AML-193 (cell line): ENCODE measurements at regions not wholly inside any gene's neighbourhood (a gene's known extent, or its start where the extent isn't known, plus 50 kb on each side); places are given as distances from the start of the nearest gene placed in this dataset.
"Not testable (repeated sequence)": the region's sequence is repeated elsewhere in the genome, so short reads cannot be mapped to it uniquely, and the experiment has no call there.

Experiments
- DNase-seq, 2 experiments: peaks; one replicate each; lab custom pipeline; 2025; lab: John Stamatoyannopoulos, UW

DNA sequence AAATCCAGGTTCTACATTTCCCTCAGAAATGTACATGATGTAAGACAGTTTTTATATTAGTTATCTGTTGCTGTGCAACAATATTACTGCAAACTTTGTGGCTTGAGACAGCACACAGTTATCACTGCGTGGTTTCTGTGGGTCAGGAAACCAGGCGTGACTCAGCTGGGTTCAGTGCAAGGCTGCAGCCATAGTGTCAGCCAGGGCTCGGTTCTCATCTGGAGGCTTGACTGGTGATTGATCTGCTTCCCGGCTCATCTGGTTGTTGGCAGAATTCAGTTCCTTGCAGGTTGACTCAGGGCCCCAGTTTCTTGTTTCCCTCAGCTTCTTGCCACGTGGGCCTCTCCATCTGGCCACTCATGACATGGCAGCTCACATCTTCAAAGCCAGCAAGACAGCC, 146.8 kb upstream of the ROPN1B start:
- not testable (repeated sequence) for DNase-seq

GRCh38 chr3:125831005-125831750, 137.8 kb upstream of the ROPN1B start:
- not testable (repeated sequence) for DNase-seq

DNA sequence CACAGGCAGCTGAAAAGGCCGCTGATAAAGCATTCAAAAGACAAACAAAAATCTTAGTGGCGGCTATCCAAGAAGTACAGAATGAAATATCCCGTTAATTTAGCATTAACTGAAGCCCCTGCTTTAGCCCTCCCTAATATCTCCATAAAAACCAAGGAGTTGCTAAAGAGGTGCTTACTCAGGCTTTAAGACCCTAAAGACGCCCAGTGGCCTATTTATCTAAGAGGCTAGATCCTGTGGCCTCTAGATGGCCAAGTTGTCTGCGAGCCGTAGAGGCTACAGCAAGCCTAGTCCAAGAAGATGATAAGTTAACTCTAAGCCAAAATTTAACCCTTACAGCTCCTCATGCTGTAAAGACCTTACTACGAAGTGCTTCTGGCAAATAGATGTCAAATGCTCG, 133.4 kb upstream of the ROPN1B start:
- not testable (repeated sequence) for DNase-seq

GRCh38 chr3:125836011-125836551, 132.9 kb upstream of the ROPN1B start:
- not testable (repeated sequence) for DNase-seq

DNA sequence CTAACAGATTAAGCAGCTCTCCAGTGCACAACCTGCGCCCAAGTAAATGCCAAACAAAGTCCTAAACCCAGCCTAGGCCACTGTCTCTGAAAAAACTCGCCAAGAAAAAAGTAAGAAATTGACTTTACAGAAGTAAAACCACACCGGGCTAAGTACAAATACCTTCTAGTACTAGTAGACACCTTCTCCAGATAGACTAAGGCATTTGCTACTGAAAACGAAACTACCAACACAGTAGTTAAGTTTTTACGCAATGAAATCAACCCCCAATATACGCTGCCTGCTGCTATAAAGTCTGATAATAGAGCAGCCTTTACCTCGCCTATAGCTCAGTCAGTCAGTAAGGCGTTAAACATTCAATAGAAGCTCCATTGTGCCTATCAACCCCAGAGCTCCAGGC, 132.2 kb upstream of the ROPN1B start:
- not testable (repeated sequence) for DNase-seq

GRCh38 chr3:125838857-125839256, 130.1 kb upstream of the ROPN1B start:
- not testable (repeated sequence) for DNase-seq

GRCh38 chr3:125840465-125840864, 128.5 kb upstream of the ROPN1B start:
- DNase-seq: not testable (repeated sequence)

DNA sequence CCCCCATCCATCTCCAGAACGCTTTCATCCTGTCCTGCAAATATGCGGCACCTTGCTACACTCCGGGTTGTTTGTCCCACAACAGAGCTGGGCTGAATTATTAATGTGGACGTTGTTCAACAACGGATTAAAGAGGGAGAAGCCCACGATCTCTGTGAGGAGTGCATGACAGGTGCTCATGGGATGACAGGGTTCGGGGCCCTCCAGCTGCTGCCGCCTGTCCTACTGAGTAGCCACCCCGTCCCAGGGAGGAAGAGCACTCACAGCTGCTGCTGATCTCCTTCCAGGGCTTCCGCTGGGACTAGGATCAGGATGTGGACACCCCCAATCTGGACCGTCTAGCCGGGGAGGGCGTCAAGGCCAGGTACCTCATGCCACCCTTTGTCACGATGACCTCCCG, 121.0 kb upstream of the ROPN1B start:
- not testable (repeated sequence) for DNase-seq

DNA sequence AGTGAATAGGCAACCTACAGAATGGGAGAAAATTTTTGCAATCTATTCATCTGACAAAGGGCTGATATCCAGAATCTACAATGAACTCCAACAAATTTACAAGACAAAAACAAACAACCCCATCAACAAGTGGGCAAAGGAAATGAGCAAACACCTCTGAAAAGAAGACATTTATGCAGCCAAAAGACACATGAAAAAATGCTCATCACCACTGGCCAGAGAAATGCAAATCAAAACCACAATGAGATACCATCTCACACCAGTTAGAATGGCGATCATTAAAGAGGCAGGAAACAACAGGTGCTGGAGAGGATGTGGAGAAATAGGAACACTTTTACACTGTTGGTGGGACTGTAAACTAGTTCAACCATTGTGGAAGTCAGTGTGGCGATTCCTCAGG, 114.0 kb upstream of the ROPN1B start:
- not testable (repeated sequence) for DNase-seq

DNA sequence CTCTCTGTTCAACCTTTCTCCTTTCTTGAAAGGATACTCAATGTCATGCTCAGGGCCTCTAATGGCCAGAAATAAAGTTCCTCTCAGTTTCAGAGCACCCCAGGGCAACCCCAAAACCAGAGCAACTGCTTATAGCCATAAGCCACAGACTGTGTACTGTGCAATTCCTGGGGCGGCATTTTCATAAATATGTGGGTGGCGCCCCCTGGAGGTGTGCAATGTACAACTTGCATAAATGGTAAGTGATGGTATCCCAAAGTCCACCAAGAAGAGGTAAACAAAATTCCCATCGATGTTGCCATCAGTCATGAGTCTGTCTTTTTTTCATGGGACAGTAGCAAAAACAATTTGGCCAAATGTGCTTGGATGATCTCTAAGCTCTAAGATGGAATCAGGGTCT, 108.4 kb upstream of the ROPN1B start:
- DNase-seq: not testable (repeated sequence)

- not testable (repeated sequence) for DNase-seq
These were observed 106.1 kb upstream of the ROPN1B start for GRCh38 chr3:125862841-125863254.

DNA sequence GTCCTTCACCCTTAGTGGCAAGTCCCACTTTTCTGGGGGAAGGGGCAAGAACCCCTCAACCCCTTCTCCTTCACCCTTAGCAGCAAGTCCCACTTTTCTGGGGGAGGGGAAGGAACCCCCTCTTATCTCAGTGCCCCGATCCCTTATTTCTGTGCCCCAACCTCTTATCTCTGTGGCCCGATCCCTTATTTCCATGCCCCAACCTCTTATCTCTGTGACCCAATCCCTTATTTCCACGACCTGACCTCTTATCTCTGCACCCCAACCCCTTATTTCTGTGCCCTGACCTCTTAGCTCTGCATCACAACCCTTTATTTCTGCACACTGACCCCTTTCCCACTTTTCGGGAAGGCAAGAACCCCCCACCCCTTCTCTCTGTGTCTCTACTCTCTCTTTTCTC, 104.4 kb upstream of the ROPN1B start:
- DNase-seq: not testable (repeated sequence)

DNA sequence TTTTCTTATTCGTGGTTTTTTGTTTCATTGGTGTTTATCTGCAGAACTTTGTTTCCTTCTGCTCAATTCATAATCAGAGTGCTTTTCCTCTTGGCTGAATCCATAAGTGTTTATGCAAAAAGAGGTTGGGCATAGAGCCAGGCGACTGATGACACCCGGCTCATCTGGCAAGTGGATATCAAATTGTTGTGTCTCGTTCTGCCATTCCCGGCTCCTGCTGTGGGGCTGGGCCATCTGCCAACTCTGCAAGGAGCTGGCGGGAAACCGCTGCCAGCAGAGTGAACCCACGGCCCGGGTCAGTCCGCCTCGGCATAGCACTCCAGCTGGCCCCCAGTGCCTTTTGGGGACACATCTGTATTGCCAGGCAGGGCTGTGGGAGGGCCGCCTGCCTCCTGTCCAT, 83.0 kb upstream of the ROPN1B start:
- DNase-seq: not testable (repeated sequence)

GRCh38 chr3:125899181-125899580, 69.8 kb upstream of the ROPN1B start:
- not testable (repeated sequence) for DNase-seq

DNA sequence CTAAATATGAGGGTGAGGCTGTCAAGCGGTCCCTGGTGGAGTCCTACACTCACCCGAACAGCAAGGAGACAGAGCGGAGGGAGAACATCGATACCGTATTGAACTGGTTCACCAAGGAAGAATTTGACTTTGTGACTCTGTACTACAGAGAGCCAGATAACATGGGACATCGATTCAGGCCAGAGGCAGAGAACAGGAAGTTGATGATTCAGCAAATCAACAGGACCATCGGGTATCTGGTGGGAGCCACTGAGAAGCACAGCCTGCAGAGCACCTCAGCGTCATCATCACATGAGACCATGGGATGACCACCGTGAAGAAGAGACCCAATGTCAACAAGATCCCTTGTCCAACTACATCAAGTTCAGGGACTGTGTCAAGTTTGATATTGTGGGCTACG, 67.5 kb upstream of the ROPN1B start:
- DNase-seq: not testable (repeated sequence)

GRCh38 chr3:125903780-125904455, 65.1 kb upstream of the ROPN1B start:
- not testable (repeated sequence) for DNase-seq

GRCh38 chr3:125907279-125907678, 61.7 kb upstream of the ROPN1B start:
- DNase-seq: not testable (repeated sequence)

GRCh38 chr3:125910851-125911250, 58.1 kb upstream of the ROPN1B start:
- not testable (repeated sequence) for DNase-seq

DNA sequence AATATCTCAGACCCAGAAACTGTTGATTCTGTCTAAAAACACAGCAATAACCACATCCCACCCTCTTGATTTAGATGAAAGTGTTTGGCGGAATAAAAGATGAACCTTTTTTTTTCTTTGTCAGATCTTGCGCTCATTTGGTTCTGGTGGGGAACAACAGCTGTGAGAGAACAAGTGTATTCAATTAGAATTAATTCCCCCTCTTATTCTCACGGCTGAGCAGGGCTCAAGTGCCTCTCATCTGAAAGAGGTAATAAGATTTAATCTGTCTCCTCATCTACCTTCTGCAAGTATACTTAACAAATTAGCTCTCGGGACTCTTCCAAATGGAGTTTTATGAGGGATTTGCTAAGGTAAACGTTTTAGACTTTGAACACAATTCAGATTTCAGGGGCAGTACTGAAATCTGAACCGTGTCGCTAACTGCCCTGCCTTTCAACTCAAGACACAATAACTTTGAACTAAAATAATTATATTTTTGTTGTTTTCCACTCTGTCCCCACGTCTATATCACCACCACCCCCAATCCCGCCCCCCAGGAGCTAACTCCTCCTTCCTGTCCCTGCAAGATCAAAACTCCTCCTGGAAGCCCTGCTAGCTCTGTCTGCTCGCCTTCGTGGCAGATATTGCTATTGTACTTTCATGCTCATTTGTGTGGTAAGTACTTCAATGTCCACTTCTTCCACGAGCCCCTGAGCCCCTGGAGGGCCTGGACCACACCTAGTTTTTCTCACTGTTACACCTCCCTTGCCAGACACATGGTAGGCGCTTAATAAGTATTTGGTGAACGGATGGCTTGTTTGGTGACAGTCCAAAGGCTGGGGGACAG, 54.2 kb upstream of the ROPN1B start:
- DNase-seq: not testable (repeated sequence)

DNA sequence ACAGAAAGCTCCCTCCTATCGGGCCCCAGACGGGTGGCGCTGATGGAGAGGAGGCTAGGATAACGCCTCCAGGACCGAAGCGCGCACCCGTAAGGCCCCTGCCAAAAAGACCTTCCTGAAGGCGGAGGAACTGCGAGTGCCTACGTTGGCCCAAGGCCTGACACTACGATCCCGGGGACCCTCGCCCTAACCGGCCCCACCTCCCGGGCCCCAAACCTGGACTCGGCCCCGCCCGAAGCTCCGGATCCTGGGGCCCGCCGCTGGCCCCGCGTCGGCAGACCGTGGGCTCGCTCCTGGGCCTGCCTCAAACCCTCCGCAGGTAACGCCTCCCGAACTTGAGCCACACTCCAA, 53.6 kb upstream of the ROPN1B start:
- not testable (repeated sequence) for DNase-seq

- DNase-seq: peak; percentile 93 to 96
These were observed 53.1 kb upstream of the ROPN1B start for GRCh38 chr3:125915792-125916375.
